RPMI7951 (cell line): ENCODE measurements at regions not wholly inside any gene's neighbourhood (a gene's known extent, or its start where the extent isn't known, plus 50 kb on each side); places are given as distances from the start of the nearest gene placed in this dataset.

Source experiments
- DNase-seq: peaks from one replicate; pipeline ENCODE4 v3.0.0-alpha.2; 2012; ENCODE audit warnings: low read depth

- peak; percentile 68 for DNase-seq
These were observed 365.4 kb downstream of the SS18 start for GRCh38 chr18:25724997-25725396.

DNA sequence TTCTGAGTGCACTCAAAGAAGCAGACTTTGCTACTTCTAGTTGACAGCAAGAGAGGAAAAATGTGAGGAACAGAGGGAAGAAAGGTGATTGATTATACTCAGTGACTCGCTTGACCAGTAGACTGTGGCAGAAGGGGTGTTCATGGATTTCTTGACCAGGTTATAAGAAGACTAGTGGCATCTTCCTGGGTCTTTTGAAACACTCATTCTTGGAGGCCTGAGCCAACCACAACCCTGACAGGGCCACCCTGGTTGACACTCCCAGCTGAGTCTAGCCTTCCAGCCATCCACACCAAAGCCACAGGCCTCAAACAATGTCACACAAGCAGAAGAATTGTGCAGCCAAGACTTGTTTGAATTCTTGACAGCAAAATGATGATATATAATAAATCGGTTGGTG is 366.3 kb downstream of the SS18 start:
- peak; percentile 33 for DNase-seq

GRCh38 chr18:25713103-25713502 is 361.1 kb upstream of the ZNF521 start:
- DNase-seq, result no peak

GRCh38 chr18:25710981-25711380 is 359.0 kb upstream of the ZNF521 start:
- DNase-seq, result no peak

DNA sequence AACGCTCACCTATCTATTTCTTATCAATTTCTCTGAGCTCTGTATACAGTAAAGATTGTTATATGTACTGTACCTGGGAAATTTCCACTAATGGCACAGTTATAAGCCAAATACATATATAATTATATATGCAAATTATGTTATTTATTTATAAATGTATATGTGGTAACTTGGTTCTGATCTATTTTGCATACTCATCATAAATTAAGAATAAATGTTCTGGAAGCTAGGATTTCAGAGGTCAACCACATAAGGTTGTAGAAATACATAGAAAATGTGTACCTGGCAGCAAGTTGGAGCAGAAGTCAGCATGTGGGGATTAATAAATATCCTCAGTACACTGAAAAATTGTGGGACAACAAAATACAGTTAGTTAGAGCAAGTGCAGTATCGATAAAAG is 353.7 kb upstream of the ZNF521 start:
- no peak for DNase-seq

- peak; percentile 65 for DNase-seq
These were observed 352.5 kb upstream of the ZNF521 start for GRCh38 chr18:25704494-25704893.

GRCh38 chr18:25704071-25704470 is 352.1 kb upstream of the ZNF521 start:
- DNase-seq, result no peak

DNA sequence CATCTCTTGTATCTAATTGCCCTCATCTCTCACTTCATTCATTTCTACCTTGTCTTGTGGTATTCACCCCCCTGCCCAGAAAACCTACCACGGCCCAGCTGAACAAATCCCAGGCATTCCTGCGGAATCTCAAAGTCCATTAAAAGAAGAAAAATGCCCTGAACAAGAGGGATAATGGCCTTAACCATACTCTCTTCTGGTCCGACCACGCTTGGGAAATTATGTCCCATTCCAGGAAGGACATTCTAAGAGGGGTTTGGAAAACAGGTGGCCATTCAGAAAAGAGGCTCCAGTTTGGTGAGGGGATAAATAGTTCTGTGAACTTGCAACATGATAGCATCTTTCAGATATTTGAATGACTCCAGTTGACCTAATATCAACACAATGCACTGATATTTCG is 349.9 kb upstream of the ZNF521 start:
- no peak for DNase-seq

- DNase-seq, result peak; percentile 15
These were observed 335.1 kb upstream of the ZNF521 start for GRCh38 chr18:25686960-25687500.

GRCh38 chr18:25685088-25685487 is 333.1 kb upstream of the ZNF521 start:
- no peak for DNase-seq

DNA sequence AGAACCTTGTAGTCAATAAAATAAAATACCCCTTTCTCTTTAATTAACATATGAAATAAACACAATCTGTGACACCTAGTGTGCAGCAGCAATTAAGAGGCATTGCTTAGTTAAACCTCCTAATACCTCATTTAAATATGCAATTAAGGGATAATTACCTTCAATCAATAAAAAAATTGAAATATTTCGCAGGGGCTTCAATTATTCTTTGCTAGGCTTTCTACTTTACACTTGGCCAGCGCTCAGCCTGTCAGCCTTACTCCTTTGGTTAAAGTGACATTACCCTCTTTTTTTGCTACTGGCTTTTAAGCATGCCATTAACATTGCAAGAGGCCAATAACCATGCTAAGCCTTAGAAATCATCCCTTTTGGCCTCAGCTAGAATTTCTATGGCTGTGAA is 327.5 kb upstream of the ZNF521 start:
- no peak for DNase-seq

DNA sequence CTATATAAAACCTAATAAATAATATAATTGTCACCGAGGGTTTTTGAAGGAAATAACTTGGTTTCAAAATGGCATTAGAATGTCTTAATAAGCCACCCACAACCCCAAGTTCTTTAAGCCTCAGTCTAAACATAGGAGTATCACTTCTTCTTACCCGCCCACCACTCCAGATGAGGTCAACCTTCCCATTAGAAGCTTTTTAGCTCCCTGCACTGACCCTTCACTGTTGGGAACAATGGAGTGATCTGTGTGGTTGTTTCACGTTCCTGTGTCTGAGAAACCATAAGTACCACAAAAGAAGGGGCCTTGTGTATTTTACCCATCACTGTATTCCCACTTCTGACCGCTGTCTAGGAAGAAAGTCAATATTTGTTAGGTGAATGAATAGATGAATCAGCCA is 326.3 kb upstream of the ZNF521 start:
- DNase-seq, result no peak

DNA sequence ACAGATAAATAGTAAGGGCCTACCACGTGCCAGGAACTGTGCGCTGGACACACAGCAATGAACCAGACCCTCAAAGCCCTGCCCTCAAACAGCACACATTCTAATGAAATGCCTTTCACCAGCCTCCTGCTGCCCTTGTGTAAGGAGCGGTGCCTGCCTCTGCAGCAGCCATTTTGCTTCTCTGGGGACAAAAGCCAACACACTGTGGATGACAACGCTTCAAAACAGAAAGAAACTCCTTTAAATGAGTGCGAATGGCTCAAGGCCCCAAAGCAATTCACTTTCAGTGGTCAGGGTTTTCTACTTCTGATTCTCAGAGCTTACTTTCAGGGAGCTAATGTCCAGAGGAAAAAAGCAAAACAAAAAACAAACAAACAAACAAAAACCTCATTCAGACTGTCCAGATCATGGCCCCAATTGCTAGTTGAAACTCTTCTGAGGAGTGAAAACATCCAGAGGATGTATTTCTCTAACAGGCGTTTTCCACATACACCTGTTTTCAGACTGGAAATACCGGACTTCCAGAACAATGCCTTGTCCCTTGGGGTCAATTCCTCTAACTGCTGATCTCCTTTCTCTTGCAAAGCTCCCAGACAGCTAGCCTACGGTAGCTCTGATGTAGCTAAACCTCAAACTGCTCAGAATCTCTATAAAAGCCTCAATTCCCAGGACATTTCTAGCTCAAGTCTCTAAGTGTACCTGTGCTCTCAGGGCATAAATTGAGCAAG is 323.3 kb upstream of the ZNF521 start:
- DNase-seq, result no peak

- DNase-seq, result no peak
These were observed 322.2 kb upstream of the ZNF521 start for GRCh38 chr18:25674183-25674582.

DNA sequence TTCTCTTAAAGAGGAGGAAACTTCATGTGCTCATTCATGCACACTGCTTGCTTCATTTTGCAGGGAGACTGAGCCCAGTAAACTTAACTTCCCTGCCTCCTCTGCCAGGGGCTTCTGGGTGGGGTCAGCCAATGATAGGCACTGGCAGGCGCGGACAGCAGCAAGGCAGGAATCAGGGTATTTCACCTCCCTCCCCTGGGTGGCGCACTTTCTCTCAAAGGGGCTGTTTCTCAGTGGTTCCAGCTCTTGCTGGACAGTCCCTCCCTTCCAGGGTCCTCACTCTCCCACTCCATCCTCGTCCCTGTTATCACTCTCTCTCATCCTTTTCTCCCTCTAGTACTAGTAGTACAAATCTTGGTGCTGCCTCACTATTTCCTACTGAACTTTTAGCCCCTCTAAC is 320.5 kb upstream of the ZNF521 start:
- no peak for DNase-seq

GRCh38 chr18:25669741-25670140 is 317.8 kb upstream of the ZNF521 start:
- peak; percentile 53 for DNase-seq

DNA sequence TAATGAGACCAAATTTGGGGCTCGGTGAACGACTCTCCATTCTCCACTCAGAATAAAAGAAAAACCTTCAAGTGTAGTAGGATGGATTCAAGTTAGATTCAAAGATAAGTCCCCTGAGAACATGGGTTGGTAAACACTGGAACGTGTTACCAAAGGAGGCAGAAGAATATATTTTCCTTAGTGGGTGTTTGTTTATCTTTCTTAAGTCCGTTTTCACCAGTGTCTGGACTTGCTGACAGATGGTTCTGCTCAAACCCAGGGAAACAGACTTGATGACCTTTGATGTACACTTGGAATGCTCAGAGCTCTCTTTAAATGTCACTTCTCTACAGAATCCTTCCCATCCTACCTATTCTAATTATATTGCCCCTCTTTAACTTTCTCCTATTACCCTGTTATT is 310.3 kb upstream of the ZNF521 start:
- DNase-seq, result no peak

DNA sequence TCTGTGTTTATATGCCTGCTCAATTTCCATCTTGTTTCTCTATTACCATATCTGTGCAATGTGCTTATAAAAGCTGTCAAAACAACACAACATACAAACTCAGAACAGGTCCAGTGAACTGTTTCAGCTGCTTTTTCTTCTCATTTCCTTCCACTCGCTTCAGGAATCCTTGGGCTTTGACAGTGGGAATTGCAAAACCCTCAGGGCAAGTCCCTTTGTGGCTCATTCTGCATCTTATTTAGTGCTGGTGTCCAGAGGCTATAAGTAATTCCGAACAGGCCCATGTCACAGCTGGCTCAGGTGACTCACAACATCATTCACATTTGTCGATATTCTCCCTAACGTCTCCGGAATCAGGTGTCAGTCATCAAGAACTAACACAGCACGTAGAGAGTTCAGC is 309.9 kb upstream of the ZNF521 start:
- peak; percentile 77 for DNase-seq

- no peak for DNase-seq
These were observed 307.6 kb upstream of the ZNF521 start for GRCh38 chr18:25659541-25659940.

DNA sequence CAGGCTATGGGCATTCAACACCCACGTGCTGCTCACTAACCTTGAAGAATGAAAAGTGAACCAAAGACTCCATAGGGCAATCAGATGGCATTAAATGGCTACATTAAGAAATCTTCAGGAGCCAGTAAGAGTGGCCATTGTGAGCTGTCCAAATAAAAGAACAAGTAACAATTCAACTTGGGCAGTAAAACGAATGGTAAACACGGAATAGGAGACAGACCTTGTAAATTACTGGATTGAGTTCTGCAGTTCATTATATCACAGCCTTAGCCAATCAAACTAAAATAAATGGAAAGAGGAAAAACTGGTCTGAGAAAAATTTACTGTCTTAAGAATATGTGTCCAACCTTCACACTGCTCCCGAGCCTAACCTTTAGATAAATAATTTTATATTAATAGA is 306.5 kb upstream of the ZNF521 start:
- no peak for DNase-seq

GRCh38 chr18:25651553-25651952 is 299.6 kb upstream of the ZNF521 start:
- no peak for DNase-seq

DNA sequence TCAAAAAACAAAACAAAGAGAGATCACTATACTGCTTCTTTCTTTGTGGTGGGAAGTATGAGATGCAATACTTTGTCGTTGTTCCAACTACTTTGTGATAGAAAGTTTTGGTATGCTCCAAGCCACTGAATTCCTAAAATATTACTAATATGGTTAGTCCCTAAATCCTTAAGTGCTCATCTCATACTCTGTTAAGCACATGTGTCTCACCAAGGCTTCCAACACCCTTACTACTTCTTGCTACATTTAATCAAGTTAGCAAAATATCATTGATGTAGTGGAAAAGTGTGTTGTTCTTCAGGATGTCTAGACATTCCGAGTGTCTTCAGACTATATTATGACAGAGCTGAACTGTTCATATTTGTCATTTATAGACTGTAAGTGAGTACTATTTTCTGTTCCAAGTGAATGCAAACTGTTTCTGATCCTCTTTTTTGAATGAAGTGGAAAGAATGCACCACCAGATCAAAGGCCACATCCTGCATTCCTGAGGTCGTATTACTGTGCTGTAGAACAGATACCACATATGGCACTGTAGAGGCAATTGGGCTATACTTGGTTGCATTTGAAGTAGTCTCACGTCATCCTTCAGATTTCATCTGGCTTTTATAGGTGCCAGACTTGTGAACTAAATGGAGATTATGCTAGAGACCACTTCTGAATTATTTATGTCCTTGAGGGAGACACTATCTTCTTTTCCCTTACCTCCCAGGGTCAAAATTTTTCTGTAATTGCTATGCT is 298.4 kb upstream of the ZNF521 start:
- DNase-seq, result peak; percentile 98

GRCh38 chr18:25648716-25649260 is 296.8 kb upstream of the ZNF521 start:
- DNase-seq, result peak; percentile 22
